ENCODE measurements at regions not wholly inside any gene's neighbourhood (a gene's known extent, or its start where the extent isn't known, plus 50 kb on each side); places are given as distances from the start of the nearest gene placed in this dataset. TPM values are rescaled to one million over a fixed set of nuclear protein-coding genes. Genes with fewer than 3 reads are reported as not detected.
"Not testable (repeated sequence)": the region's sequence is repeated elsewhere in the genome, so short reads cannot be mapped to it uniquely, and the experiment has no call there.

DNA sequence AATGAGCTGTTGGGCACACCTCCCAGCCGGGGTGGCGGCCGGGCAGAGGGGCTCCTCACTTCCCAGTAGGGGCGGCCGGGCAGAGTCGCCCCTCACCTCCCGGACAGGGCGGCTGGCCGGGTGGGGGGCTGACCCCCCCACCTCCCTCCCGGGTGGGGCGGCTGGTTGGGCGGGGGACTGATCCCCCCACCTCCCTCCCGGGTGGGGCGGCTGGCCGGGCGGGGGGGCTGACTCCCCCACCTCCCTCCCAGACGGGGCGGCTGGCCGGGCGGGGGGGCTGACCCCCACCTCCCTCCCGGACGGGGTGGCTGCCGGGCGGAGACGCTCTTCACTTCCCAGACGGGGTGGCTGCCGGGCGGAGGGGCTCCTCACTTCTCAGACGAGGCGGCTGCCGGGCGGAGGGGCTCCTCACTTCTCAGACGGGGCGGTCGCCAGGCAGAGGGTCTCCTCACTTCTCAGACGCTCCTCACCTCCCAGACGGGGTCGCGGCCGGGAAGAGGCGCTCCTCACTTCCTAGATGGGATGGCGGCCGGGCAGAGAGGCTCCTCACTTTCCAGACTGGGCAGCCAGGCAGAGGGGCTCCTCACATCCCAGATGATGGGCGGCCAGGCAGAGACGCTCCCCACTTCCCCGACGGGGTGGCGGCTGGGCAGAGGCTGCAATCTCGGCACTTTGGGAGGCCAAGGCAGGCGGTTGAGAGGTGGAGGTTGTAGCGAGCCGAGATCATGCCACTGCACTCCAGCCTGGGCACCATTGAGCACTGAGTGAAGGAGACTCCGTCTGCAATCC is 75.4 kb downstream of the LAT start:
- not testable (repeated sequence) for DNase-seq (ENCODE audit: low spot score)

DNA sequence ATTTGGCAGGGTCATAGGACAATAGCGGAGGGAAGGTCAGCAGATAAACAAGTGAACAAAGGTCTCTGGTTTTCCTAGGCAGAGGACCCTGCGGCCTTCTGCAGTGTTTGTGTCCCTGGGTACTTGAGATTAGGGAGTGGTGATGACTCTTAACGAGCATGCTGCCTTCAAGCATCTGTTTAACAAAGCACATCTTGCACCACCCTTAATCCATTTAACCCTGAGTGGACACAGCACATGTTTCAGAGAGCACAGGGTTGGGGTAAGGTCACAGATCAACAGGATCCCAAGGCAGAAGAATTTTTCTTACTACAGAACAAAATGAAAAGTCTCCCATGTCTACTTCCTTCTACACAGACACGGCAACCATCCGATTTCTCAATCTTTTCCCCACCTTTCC is 74.7 kb downstream of the LAT start:
- not testable (repeated sequence) for DNase-seq (ENCODE audit: low spot score)

Small RNAs in the stretch of these regions (small RNA-seq; reads per million reads assigned to genes)
- gene AC025279.1 (not detected), gene SNX29P2 (not detected)

Measured in HT-29 (cell line).